GM12878 (cell line): ENCODE measurements at regions not wholly inside any gene's neighbourhood (a gene's known extent, or its start where the extent isn't known, plus 50 kb on each side); places are given as distances from the start of the nearest gene placed in this dataset.

Experiments
- ATAC-seq: fragments of 200-7000 bp; cut with Tn5 transposase; 3 replicates; pipeline ENCODE4 v1.9.1; 2020; ENCODE audit warnings: mild to moderate bottlenecking, moderate library complexity
- BruUV-seq: library from RNA; stranded (reverse); fragments of 400-500 nt; replicated peaks from 2 replicates; lab custom pipeline; 2021; lab: Mats Ljungman, UMichigan
- CTCF ChIA-PET: fragments of 300-600 bp; sonication (Branson Sonifier 250); formaldehyde crosslinking; extraction: SDS; loops from one replicate; lab custom pipeline; 2021; ENCODE audit warnings: inconsistent platforms; lab: Yijun Ruan, JAX
- POLR2A ChIA-PET: fragments of 350-600 bp; formaldehyde crosslinking; extraction: SDS; loops from one replicate; lab custom pipeline; 2021; ENCODE audit warnings: inconsistent platforms; lab: Charles Lee
- RAD21 ChIA-PET: fragments of 300-600 bp; sonication (Branson Sonifier 250); formaldehyde crosslinking; loops from one replicate; lab custom pipeline; 2023; ENCODE audit warnings: antibody characterized with exemption; ENCODE audit not compliant: unreplicated experiment; lab: Charles Lee
- SMC1A ChIA-PET: fragments of 300-600 bp; sonication (Branson Sonifier 250); formaldehyde crosslinking; loops from one replicate; lab custom pipeline; 2023; ENCODE audit not compliant: unreplicated experiment, uncharacterized antibody; lab: Charles Lee
- DNase-seq: peaks from one replicate; pipeline ENCODE4 v3.0.0-alpha.2; 2011; ENCODE audit warnings: low read depth, low spot score
- FAIRE-seq: peaks from 3 replicates; lab custom pipeline; 2011; peaks lifted over from hg19 to GRCh38; lab: Jason Lieb, UNC
- H2AFZ ChIP-seq: 2 replicates; pipeline ENCODE4 v1.6.0; 2011; ENCODE audit warnings: low read depth, low read length, control low read depth; ENCODE audit not compliant: control insufficient read depth
- H3K27ac ChIP-seq: 2 replicates; pipeline ENCODE4 v1.5.1; 2011; ENCODE audit warnings: control low read depth; ENCODE audit not compliant: control insufficient read depth, insufficient read depth
- H3K27me3 ChIP-seq, 2 experiments: replicated peaks in 1 of 2; 2 replicates each; pipeline versions ENCODE4 v1.6.0 to v1.6.1; 2011; ENCODE audit warnings: low read length in 1 of 2; ENCODE audit not compliant: control insufficient read depth in 2 of 2, insufficient read depth in 2 of 2
- H3K36me3 ChIP-seq, 2 experiments: 2 replicates each; pipeline ENCODE4 v1.5.1; 2011; ENCODE audit warnings: low read length in 1 of 2; ENCODE audit not compliant: control insufficient read depth in 2 of 2, insufficient read depth in 2 of 2
- H3K4me1 ChIP-seq: 2 replicates; pipeline ENCODE4 v1.6.1; 2011; ENCODE audit warnings: mild to moderate bottlenecking, low read length, moderate library complexity, mixed read lengths; ENCODE audit not compliant: control insufficient read depth, insufficient read depth
- H3K4me2 ChIP-seq: 2 replicates; pipeline ENCODE4 v1.6.0; 2011; ENCODE audit warnings: control low read depth; ENCODE audit not compliant: control insufficient read depth, insufficient read depth
- H3K4me3 ChIP-seq: fragments of 200-600 bp; sonication (generic); 2 replicates; pipeline ENCODE4 v1.5.1; 2016
- H3K79me2 ChIP-seq: 2 replicates; pipeline ENCODE4 v1.6.0; 2011; ENCODE audit warnings: low read length; ENCODE audit not compliant: control insufficient read depth, insufficient read depth
- H3K9ac ChIP-seq: 2 replicates; pipeline ENCODE4 v1.8.0; 2011; ENCODE audit warnings: low read length, control low read depth, mixed read lengths; ENCODE audit not compliant: control insufficient read depth, insufficient read depth
- H3K9me3 ChIP-seq: replicated peaks from 3 replicates; pipeline ENCODE4 v1.5.1; 2011; ENCODE audit warnings: mild to moderate bottlenecking, low read length; ENCODE audit not compliant: control insufficient read depth, insufficient read depth
- H4K20me1 ChIP-seq: 2 replicates; pipeline ENCODE4 v1.6.0; 2011; ENCODE audit not compliant: control insufficient read depth, insufficient read depth
- CEBPZ ChIP-seq: fragments of 150-350 bp; IDR thresholded peaks from 2 replicates; pipeline ENCODE4 v1.6.1; 2016; ENCODE audit warnings: low read depth, low read length
- CHD2 ChIP-seq: IDR thresholded peaks from 2 replicates; pipeline ENCODE4 v1.6.1; 2011; ENCODE audit warnings: low read depth, low read length, improper control_type of control experiment, borderline replicate concordance
- FOS ChIP-seq: IDR thresholded peaks from 3 replicates; pipeline ENCODE4 v1.6.1; 2011; ENCODE audit warnings: borderline replicate concordance; ENCODE audit not compliant: insufficient read length; ENCODE audit errors: extremely low read depth
- IRF4 ChIP-seq: IDR thresholded peaks from 2 replicates; pipeline ENCODE4 v1.6.1; 2011; ENCODE audit warnings: low read depth, low read length
- MYB ChIP-seq: fragments of 150-350 bp; IDR thresholded peaks from 2 replicates; pipeline ENCODE4 v1.6.1; 2014; ENCODE audit warnings: mild to moderate bottlenecking, low read depth, low read length, borderline replicate concordance
- NBN ChIP-seq: fragments of 450-650 bp; IDR thresholded peaks from 2 replicates; pipeline ENCODE4 v1.6.1; 2016
- ZSCAN29 ChIP-seq: fragments of 450-650 bp; IDR thresholded peaks from 2 replicates; pipeline ENCODE4 v1.6.1; 2017; ENCODE audit warnings: mild to moderate bottlenecking, moderate library complexity
- WGBS: methylation state at CpG from one replicate; pipeline ENCODE4 v1.1.6; 2016; ENCODE audit warnings: low lambda C conversion rate; ENCODE audit not compliant: insufficient replicate concordance, insufficient coverage; ENCODE audit errors: missing lambda C conversion rate; 5-methylcytosine and 5-hydroxymethylcytosine counted together
- in situ Hi-C: fragments of 300-500 bp; cut with MboI; formaldehyde crosslinking; loops from 9 replicates; pipeline ENCODE4 v1.14.3; 2018; ENCODE audit warnings: mixed read lengths
- intact Hi-C: fragments of 100-400 bp; cut with micrococcal nuclease; formaldehyde crosslinking; loops from one replicate; pipeline ENCODE4 v1.14.2; 2022; ENCODE audit not compliant: unreplicated experiment

- TF ChIP-seq NBN = no peak
- TF ChIP-seq IRF4 = no peak
- TF ChIP-seq CHD2 = no peak
- TF ChIP-seq ZSCAN29 = no peak
Measured at GRCh38 chr4:46503739-46504138, 113.8 kb upstream of the GABRA2 start (continued).

- WGBS = 0% methylated on average over 3 of the region's 3 CpGs
- BruUV-seq = no TSS peak
- TF ChIP-seq MYB = no peak
- no peak for TF ChIP-seq FOS
- TF ChIP-seq CEBPZ = no peak
- no peaks in the 10 kb centered on the region for H3K79me2 ChIP-seq
- H3K9me3 ChIP-seq = no peaks in the 10 kb centered on the region
- intact Hi-C loops (no loop called here), in situ Hi-C loops (no loop called here)
- DNase-seq (no peak), ATAC-seq (no peak), FAIRE-seq (no peak)
- no peak overlapping the region for H3K27ac ChIP-seq
- H3K9ac ChIP-seq = no peak overlapping the region
- no peaks in the 10 kb centered on the region for H3K4me1 ChIP-seq
- no peaks in the 10 kb centered on the region for H3K36me3 ChIP-seq
- POLR2A ChIA-PET = no interaction called here
- no peaks in the 10 kb centered on the region for H3K27me3 ChIP-seq
- CTCF ChIA-PET = no interaction called here
- H3K4me3 ChIP-seq = no peak overlapping the region
- SMC1A ChIA-PET = interaction anchor here (0.6 kb wide), 1 partner anchor 1691 kb away, joined by 3 read pairs; no protein-coding TSS in a partner anchor
- RAD21 ChIA-PET = no interaction called here
- H3K4me2 ChIP-seq = no peak overlapping the region
- no peaks in the 10 kb centered on the region for H4K20me1 ChIP-seq
- H2AFZ ChIP-seq = no peak overlapping the region
Measured at GRCh38 chr4:46492394-46492793, 102.5 kb upstream of the GABRA2 start.
